ENCODE measurements at regions not wholly inside any gene's neighbourhood (a gene's known extent, or its start where the extent isn't known, plus 50 kb on each side); places are given as distances from the start of the nearest gene placed in this dataset.
"Not testable (repeated sequence)": the region's sequence is repeated elsewhere in the genome, so short reads cannot be mapped to it uniquely, and the experiment has no call there.

GRCh38 chr6:49121970-49122369, 341.1 kb downstream of the MMUT start:
- Histone ChIP-seq H3K4me1 (no peaks in the 10 kb centered on the region), H3K36me3 (no peaks in the 10 kb centered on the region), H3K27ac (no peak overlapping the region), H3K9me3 (no peaks in the 10 kb centered on the region), H3K27me3 (no peaks in the 10 kb centered on the region), H3K4me3 (replicated peaks in 1 of 3) (no peak overlapping the region)
- DNase-seq, result no peak
- TF ChIP-seq POLR2A (IDR thresholded peaks at IDR 0.05) (no peak), CTCF (IDR thresholded peaks at IDR 0.05) (no peak)
- 91 to 92% methylated on average over 3 of the region's 3 CpGs for WGBS, 2 donors
- intact Hi-C loops (cut with DNase I), result no loop called here

GRCh38 chr6:49118478-49118877, 344.6 kb downstream of the MMUT start:
- Histone ChIP-seq H3K27me3 (no peaks in the 10 kb centered on the region), H3K27ac (no peak overlapping the region), H3K4me1 (no peaks in the 10 kb centered on the region), H3K36me3 (no peaks in the 10 kb centered on the region), H3K4me3 (replicated peaks in 1 of 3) (no peak overlapping the region), H3K9me3 (no peaks in the 10 kb centered on the region)
- intact Hi-C loops (cut with DNase I), result no loop called here
- TF ChIP-seq POLR2A (IDR thresholded peaks at IDR 0.05), result no peak
- no peak for TF ChIP-seq CTCF (IDR thresholded peaks at IDR 0.05)
- DNase-seq, result no peak

- no peaks in the 10 kb centered on the region for H3K4me1 ChIP-seq
- intact Hi-C loops (cut with DNase I), result no loop called here
- no peaks in the 10 kb centered on the region for H3K9me3 ChIP-seq
- H3K4me3 ChIP-seq (replicated peaks in 1 of 3), result no peak overlapping the region
- no peaks in the 10 kb centered on the region for H3K36me3 ChIP-seq
- 89 to 97% methylated on average over 2 of the region's 2 CpGs for WGBS, 2 donors
- H3K27me3 ChIP-seq, result no peaks in the 10 kb centered on the region
- H3K27ac ChIP-seq, result no peak overlapping the region
- no peak for TF ChIP-seq POLR2A (IDR thresholded peaks at IDR 0.05)
- TF ChIP-seq CTCF (IDR thresholded peaks at IDR 0.05), result no peak
- no peak for DNase-seq
These were observed 352.1 kb downstream of the MMUT start for GRCh38 chr6:49110916-49111315.

GRCh38 chr6:49097664-49098063, 365.4 kb downstream of the MMUT start:
- whole genome bisulfite sequencing, 2 donors, result 88 to 94% methylated on average over 11 of the region's 11 CpGs
- H3K27me3 ChIP-seq; H3K9me3 ChIP-seq; H3K4me1 ChIP-seq; H3K4me3 ChIP-seq (replicated peaks in 1 of 3); H3K36me3 ChIP-seq; intact Hi-C loops (cut with DNase I); H3K27ac ChIP-seq; DNase-seq: not testable (repeated sequence)

- Histone ChIP-seq H3K27ac (no peak overlapping the region), H3K27me3 (no peaks in the 10 kb centered on the region), H3K36me3 (no peaks in the 10 kb centered on the region), H3K4me3 (replicated peaks in 1 of 3) (no peak overlapping the region), H3K4me1 (no peaks in the 10 kb centered on the region), H3K9me3 (no peaks in the 10 kb centered on the region)
- TF ChIP-seq POLR2A (IDR thresholded peaks at IDR 0.05) (no peak), CTCF (IDR thresholded peaks at IDR 0.05) (no peak)
- WGBS, 2 donors, result 87% methylated on average over 2 of the region's 2 CpGs
- intact Hi-C loops (cut with DNase I), result no loop called here
- DNase-seq, result no peak
These were observed 365.9 kb downstream of the MMUT start for GRCh38 chr6:49097116-49097515.

GRCh38 chr6:49088631-49089030, 374.4 kb downstream of the MMUT start:
- Histone ChIP-seq H3K4me3 (replicated peaks in 1 of 3) (no peak overlapping the region), H3K9me3 (no peaks in the 10 kb centered on the region), H3K36me3 (no peaks in the 10 kb centered on the region), H3K27me3 (no peaks in the 10 kb centered on the region), H3K27ac (no peak overlapping the region), H3K4me1 (no peaks in the 10 kb centered on the region)
- 89 to 94% methylated on average over 4 of the region's 4 CpGs for WGBS, 2 donors
- intact Hi-C loops (cut with DNase I), result no loop called here
- TF ChIP-seq CTCF (IDR thresholded peaks at IDR 0.05), result no peak
- no peak for TF ChIP-seq POLR2A (IDR thresholded peaks at IDR 0.05)
- DNase-seq, result no peak
